HG03045 (cell line): ENCODE measurements at regions not wholly inside any gene's neighbourhood (a gene's known extent, or its start where the extent isn't known, plus 50 kb on each side); places are given as distances from the start of the nearest gene placed in this dataset.

Source experiments
- ATAC-seq: cut with Tn5 transposase; IDR thresholded peaks from one replicate; pipeline ENCODE4 v1.9.1; 2021; ENCODE audit warnings: mild to moderate bottlenecking, moderate library complexity; ENCODE audit not compliant: unreplicated experiment

DNA sequence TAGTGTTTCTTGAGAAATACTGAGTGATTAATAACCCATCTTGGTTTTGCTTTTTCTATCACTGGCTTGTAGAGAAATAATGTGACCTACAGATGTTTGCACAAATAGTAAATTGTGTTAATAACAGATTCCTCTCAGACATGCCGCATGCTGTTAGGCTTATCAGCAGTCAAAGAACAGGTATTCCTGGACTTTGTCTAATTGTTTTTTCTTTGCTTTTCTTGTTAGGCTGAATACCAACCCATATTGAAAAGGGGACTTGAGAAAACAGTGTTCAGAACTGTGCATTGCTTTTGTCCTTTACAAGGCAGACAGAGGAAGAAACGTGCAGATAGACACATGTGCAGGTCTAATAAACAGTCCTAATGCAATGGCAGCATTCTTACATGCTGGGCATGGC, 51.0 kb upstream of the RARB start:
- ATAC-seq: no peak
